GM23338 (cell line): ENCODE measurements at regions not wholly inside any gene's neighbourhood (a gene's known extent, or its start where the extent isn't known, plus 50 kb on each side); places are given as distances from the start of the nearest gene placed in this dataset.

Experiments
- CTCF ChIP-seq, 2 experiments: fragments of 200-600 bp in 1 of 2; sonication (generic) in 1 of 2; conservative IDR thresholded peaks; 2 replicates each; pipeline versions ENCODE4 v1.5.1 to v1.6.1; 2016 to 2017; ENCODE audit warnings: antibody characterized with exemption in 2 of 2, low read depth in 2 of 2, mild to moderate bottlenecking in 2 of 2, moderate library complexity in 1 of 2
- EZH2 ChIP-seq: fragments of 200-600 bp; sonication (generic); IDR thresholded peaks from one replicate; pipeline ENCODE4 v1.8.0; 2017; ENCODE audit warnings: antibody characterized with exemption, mild to moderate bottlenecking, low read depth; ENCODE audit not compliant: unreplicated experiment
- EZH2phosphoT487 ChIP-seq: fragments of 200-600 bp; sonication (generic); IDR thresholded peaks from one replicate; pipeline ENCODE4 v1.8.1; 2018; ENCODE audit warnings: antibody characterized with exemption; ENCODE audit not compliant: unreplicated experiment
- POLR2AphosphoS5 ChIP-seq: IDR thresholded peaks from 2 replicates; pipeline ENCODE4 v1.6.1; 2016; ENCODE audit warnings: antibody characterized with exemption, low read depth
- STAT1 ChIP-seq: IDR thresholded peaks from one replicate; pipeline ENCODE4 v1.6.1; 2016; ENCODE audit warnings: antibody characterized with exemption; ENCODE audit not compliant: unreplicated experiment

- TF ChIP-seq EZH2phosphoT487: no peak
- no peak for TF ChIP-seq STAT1
- TF ChIP-seq CTCF (conservative IDR thresholded peaks at IDR 0.05; ENCODE audit: low read depth in 2 of 2): no peak
- no peak for TF ChIP-seq EZH2
- TF ChIP-seq POLR2AphosphoS5: no peak
Measured at GRCh38 chr10:78838141-78838657, 230.6 kb upstream of the ZMIZ1 start.
